Endothelial cell of umbilical vein (primary cell): ENCODE measurements at regions not wholly inside any gene's neighbourhood (a gene's known extent, or its start where the extent isn't known, plus 50 kb on each side); places are given as distances from the start of the nearest gene placed in this dataset.

Source experiments
- BruUV-seq: library from RNA; stranded (reverse); fragments of 400-500 nt; replicated peaks from 2 replicates; lab custom pipeline; 2021; lab: Mats Ljungman, UMichigan
- CTCF ChIA-PET: fragments of 300-600, 350-600 bp; sonication (Branson Sonifier 250); formaldehyde crosslinking; loops from one replicate; lab custom pipeline; 2021; ENCODE audit warnings: antibody characterized with exemption, inconsistent platforms; lab: Charles Lee
- POLR2A ChIA-PET: fragments of 300-600, 350-600 bp; sonication (Branson Sonifier 250); formaldehyde crosslinking; loops from one replicate; lab custom pipeline; 2021; ENCODE audit warnings: antibody characterized with exemption, inconsistent platforms; lab: Charles Lee
- DNase-seq: peaks from one replicate; pipeline ENCODE4 v3.0.0-alpha.2; 2011; ENCODE audit warnings: low read depth, low spot score
- FAIRE-seq: peaks from 2 replicates; lab custom pipeline; 2011; peaks lifted over from hg19 to GRCh38; lab: Jason Lieb, UNC
- H2AFZ ChIP-seq: 2 replicates; pipeline ENCODE4 v1.6.0; 2012; ENCODE audit warnings: low read depth, low read length, control low read depth, inconsistent platforms
- H3K27ac ChIP-seq: 2 replicates; pipeline ENCODE4 v1.5.1; 2011; ENCODE audit warnings: low read depth, mild to moderate bottlenecking, control low read depth, low read length, moderate library complexity; ENCODE audit not compliant: insufficient read depth
- H3K27me3 ChIP-seq, 2 experiments: 2 replicates each; pipeline versions ENCODE4 v1.6.0 to v1.6.1; 2011; ENCODE audit warnings: low read length in 2 of 2, mixed read lengths in 1 of 2; ENCODE audit not compliant: control insufficient read depth in 2 of 2, insufficient read depth in 2 of 2
- H3K36me3 ChIP-seq, 2 experiments: 2 replicates in 1 of 2; 3 replicates in 1 of 2; pipeline ENCODE4 v1.5.1; 2011; ENCODE audit warnings: low read length in 2 of 2, mild to moderate bottlenecking in 1 of 2, moderate library complexity in 1 of 2; ENCODE audit not compliant: control insufficient read depth in 2 of 2, insufficient read depth in 2 of 2; ENCODE audit errors: extremely low read depth in 1 of 2
- H3K4me1 ChIP-seq: 3 replicates; pipeline ENCODE4 v1.5.1; 2011; ENCODE audit warnings: mild to moderate bottlenecking, low read length; ENCODE audit not compliant: control insufficient read depth, insufficient read depth; ENCODE audit errors: extremely low read depth
- H3K4me2 ChIP-seq: 2 replicates; pipeline ENCODE4 v1.6.1; 2011; ENCODE audit warnings: low read length, control low read depth, mixed read lengths; ENCODE audit not compliant: insufficient read depth
- H3K4me3 ChIP-seq, 3 experiments: fragments of 200-600 bp in 1 of 3; sonication (generic), shearing (Covaris generic) in 1 of 3; replicated peaks in 1 of 3; 2 replicates each; pipeline ENCODE4 v1.5.1; 2011 to 2016; ENCODE audit warnings: control low read depth in 3 of 3, low read length in 3 of 3, mild to moderate bottlenecking in 2 of 3, inconsistent platforms in 1 of 3, low read depth in 1 of 3, moderate library complexity in 1 of 3; ENCODE audit not compliant: insufficient read depth in 1 of 3
- H3K79me2 ChIP-seq: 2 replicates; pipeline ENCODE4 v1.6.0; 2012; ENCODE audit warnings: low read length, inconsistent platforms; ENCODE audit not compliant: control insufficient read depth, insufficient read depth
- H3K9ac ChIP-seq: replicated peaks from 2 replicates; pipeline ENCODE3; 2011; ENCODE audit warnings: low read length, control low read depth; ENCODE audit not compliant: insufficient read depth; ENCODE audit errors: extremely low read depth
- H3K9me1 ChIP-seq: replicated peaks from 3 replicates; pipeline ENCODE4 v1.6.0; 2011; ENCODE audit warnings: mild to moderate bottlenecking, low read length; ENCODE audit not compliant: control insufficient read depth, insufficient read depth; ENCODE audit errors: extremely low read depth
- H3K9me3 ChIP-seq: replicated peaks from 2 replicates; pipeline ENCODE4 v1.5.1; 2012; ENCODE audit warnings: low read length, inconsistent platforms; ENCODE audit not compliant: control insufficient read depth, insufficient read depth
- H4K20me1 ChIP-seq: replicated peaks from 2 replicates; pipeline ENCODE3; 2011; ENCODE audit warnings: mild to moderate bottlenecking, low read length; ENCODE audit not compliant: control insufficient read depth, insufficient read depth; ENCODE audit errors: extremely low read depth
- EZH2 ChIP-seq: IDR thresholded peaks from 2 replicates; pipeline ENCODE4 v1.6.1; 2012; ENCODE audit warnings: borderline replicate concordance, low read depth, mild to moderate bottlenecking, moderate library complexity, low read length, inconsistent platforms; ENCODE audit not compliant: severe bottlenecking
- FOS ChIP-seq: IDR thresholded peaks from 2 replicates; pipeline ENCODE4 v1.6.1; 2011; ENCODE audit warnings: mild to moderate bottlenecking, low read length, moderate library complexity, borderline replicate concordance; ENCODE audit not compliant: insufficient read depth
- GATA2 ChIP-seq: IDR thresholded peaks from 2 replicates; pipeline ENCODE4 v1.7.0; 2011; ENCODE audit warnings: low read depth, mild to moderate bottlenecking, moderate library complexity, mixed read lengths, low read length; ENCODE audit not compliant: insufficient read length, insufficient read depth
- JUN ChIP-seq: IDR thresholded peaks from 2 replicates; pipeline ENCODE4 v1.6.1; 2011; ENCODE audit warnings: borderline replicate concordance, low read depth; ENCODE audit not compliant: insufficient read length, insufficient read depth
- MYC ChIP-seq: IDR thresholded peaks from one replicate; pipeline ENCODE4 v1.6.1; 2011; ENCODE audit warnings: mild to moderate bottlenecking, low read depth, low read length
- POLR2A ChIP-seq: IDR thresholded peaks from 2 replicates; pipeline ENCODE4 v1.6.1; 2012; ENCODE audit warnings: low read depth, mild to moderate bottlenecking, control low read depth, low read length
- POLR2AphosphoS5 ChIP-seq: IDR thresholded peaks from 2 replicates; pipeline ENCODE4 v1.6.1; 2012; ENCODE audit warnings: low read depth, mild to moderate bottlenecking, control low read depth, low read length, moderate library complexity; ENCODE audit not compliant: insufficient read depth
- dilution Hi-C: fragments of 300-500 bp; cut with MboI; formaldehyde crosslinking; loops from one replicate; pipeline ENCODE4 v1.15.0; 2019; ENCODE audit warnings: low sequenced_read_pairs; ENCODE audit not compliant: extremely low pct_ligation_motif_present
- intact Hi-C: fragments of 100-400 bp; cut with micrococcal nuclease; formaldehyde crosslinking; loops from one replicate; pipeline ENCODE4 v1.10.0; 2022
- TF ChIP-seq, protein P1 (sequence below), 2 donors: IDR thresholded peaks; 1 replicate in 1 of 2; 2 replicates in 1 of 2; pipeline ENCODE4 v1.5.1; 2011; ENCODE audit warnings: low read length in 2 of 2, mild to moderate bottlenecking in 2 of 2, moderate library complexity in 2 of 2, control low read depth in 1 of 2, inconsistent platforms in 1 of 2, low read depth in 1 of 2; ENCODE audit not compliant: insufficient read depth in 1 of 2; ENCODE audit errors: extremely low read depth in 1 of 2
- TF ChIP-seq, protein P2 (sequence below): IDR thresholded peaks from 2 replicates; pipeline ENCODE4 v1.6.1; 2011; ENCODE audit not compliant: insufficient read depth, insufficient read length

GRCh38 chr10:85531706-85532105 is 834.9 kb downstream of the GRID1 start:
- Histone ChIP-seq H3K4me1 (no peaks in the 10 kb centered on the region), H3K27me3 (no peaks in the 10 kb centered on the region), H4K20me1 (no peaks in the 10 kb centered on the region), H3K4me3 (no peak overlapping the region), H3K4me2 (no peak overlapping the region), H2AFZ (no peak overlapping the region), H3K36me3 (no peaks in the 10 kb centered on the region), H3K9me3 (peaks cover 4% of the 10 kb centered on the region), H3K9me1 (no peaks in the 10 kb centered on the region), H3K79me2 (no peaks in the 10 kb centered on the region), H3K27ac (no peak overlapping the region), H3K9ac (no peak overlapping the region)
- FAIRE-seq: no peak
- TF ChIP-seq GATA2: no peak
- TF ChIP-seq POLR2A: no peak
- TF ChIP-seq, protein P1, sequence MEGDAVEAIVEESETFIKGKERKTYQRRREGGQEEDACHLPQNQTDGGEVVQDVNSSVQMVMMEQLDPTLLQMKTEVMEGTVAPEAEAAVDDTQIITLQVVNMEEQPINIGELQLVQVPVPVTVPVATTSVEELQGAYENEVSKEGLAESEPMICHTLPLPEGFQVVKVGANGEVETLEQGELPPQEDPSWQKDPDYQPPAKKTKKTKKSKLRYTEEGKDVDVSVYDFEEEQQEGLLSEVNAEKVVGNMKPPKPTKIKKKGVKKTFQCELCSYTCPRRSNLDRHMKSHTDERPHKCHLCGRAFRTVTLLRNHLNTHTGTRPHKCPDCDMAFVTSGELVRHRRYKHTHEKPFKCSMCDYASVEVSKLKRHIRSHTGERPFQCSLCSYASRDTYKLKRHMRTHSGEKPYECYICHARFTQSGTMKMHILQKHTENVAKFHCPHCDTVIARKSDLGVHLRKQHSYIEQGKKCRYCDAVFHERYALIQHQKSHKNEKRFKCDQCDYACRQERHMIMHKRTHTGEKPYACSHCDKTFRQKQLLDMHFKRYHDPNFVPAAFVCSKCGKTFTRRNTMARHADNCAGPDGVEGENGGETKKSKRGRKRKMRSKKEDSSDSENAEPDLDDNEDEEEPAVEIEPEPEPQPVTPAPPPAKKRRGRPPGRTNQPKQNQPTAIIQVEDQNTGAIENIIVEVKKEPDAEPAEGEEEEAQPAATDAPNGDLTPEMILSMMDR (IDR thresholded peaks at IDR 0.05; ENCODE audit: extremely low read depth in 1 of 2, insufficient read depth in 1 of 2, low read depth in 1 of 2, low read length in 2 of 2): no peak
- no peak for TF ChIP-seq FOS
- TF ChIP-seq, protein P2, sequence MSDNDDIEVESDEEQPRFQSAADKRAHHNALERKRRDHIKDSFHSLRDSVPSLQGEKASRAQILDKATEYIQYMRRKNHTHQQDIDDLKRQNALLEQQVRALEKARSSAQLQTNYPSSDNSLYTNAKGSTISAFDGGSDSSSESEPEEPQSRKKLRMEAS: no peak
- TF ChIP-seq MYC: no peak
- no peak for TF ChIP-seq POLR2AphosphoS5
- no peak for TF ChIP-seq EZH2
- TF ChIP-seq JUN: no peak
- POLR2A ChIA-PET: no interaction called here
- dilution Hi-C loops: no loop called here
- intact Hi-C loops: no loop called here
- CTCF ChIA-PET: no interaction called here
- DNase-seq: no peak
- BruUV-seq: no TSS peak
